ENCODE measurements at regions not wholly inside any gene's neighbourhood (a gene's known extent, or its start where the extent isn't known, plus 50 kb on each side); places are given as distances from the start of the nearest gene placed in this dataset.
"Not testable (repeated sequence)": the region's sequence is repeated elsewhere in the genome, so short reads cannot be mapped to it uniquely, and the experiment has no call there.

GRCh38 chr2:82986899-82987298, 1472.2 kb downstream of the SUCLG1 start:
- no peak overlapping the region for H3K4me3 ChIP-seq (ENCODE audit: low read depth, low read length)
- DNase-seq (ENCODE audit: low read depth, low spot score), result no peak
- in situ Hi-C loops (cut with HindIII; ENCODE audit: low sequenced_read_pairs), result no loop called here
- no peak for TF ChIP-seq CTCF (IDR thresholded peaks at IDR 0.05; ENCODE audit: low read depth, low read length)

DNA sequence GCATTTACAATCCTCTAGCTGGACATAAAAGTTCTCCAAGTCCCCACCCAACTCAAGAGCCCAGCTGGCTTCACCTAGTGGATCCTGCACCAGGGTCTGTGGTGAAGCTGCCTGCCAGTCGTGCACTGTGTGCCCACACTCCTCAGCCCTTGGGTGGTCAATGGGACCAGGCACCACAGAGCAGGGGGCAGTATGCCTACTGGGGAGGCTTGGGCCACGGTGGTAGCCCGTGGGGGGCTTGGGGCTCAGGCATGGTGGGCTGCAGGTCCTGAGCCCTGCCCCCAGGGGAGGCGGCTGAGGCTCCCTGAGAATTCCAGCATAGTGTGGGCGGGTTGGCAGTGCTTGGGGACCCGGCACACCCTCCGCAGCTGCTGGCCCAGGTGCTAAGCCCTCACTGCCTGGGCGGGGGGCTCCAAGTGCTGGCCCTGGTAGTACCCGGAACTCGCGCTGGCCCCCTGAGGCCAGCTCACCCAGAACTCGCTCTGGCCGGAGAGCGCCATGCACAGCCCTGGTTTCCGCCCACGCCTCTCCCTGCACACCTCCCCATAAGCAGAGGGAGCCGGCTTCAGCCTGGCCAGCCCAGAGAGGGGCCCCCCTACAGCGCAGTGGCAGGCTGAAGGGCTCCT, 1473.4 kb downstream of the SUCLG1 start:
- no peak overlapping the region for H3K4me3 ChIP-seq (ENCODE audit: low read depth, low read length)
- no peak for TF ChIP-seq CTCF (IDR thresholded peaks at IDR 0.05; ENCODE audit: low read depth, low read length)
- no peak for DNase-seq (ENCODE audit: low read depth, low spot score)
- in situ Hi-C loops (cut with HindIII; ENCODE audit: low sequenced_read_pairs), result no loop called here

GRCh38 chr2:82968358-82968757, 1490.7 kb downstream of the SUCLG1 start:
- DNase-seq (ENCODE audit: low read depth, low spot score), result no peak
- no peak for TF ChIP-seq CTCF (IDR thresholded peaks at IDR 0.05; ENCODE audit: low read depth, low read length)
- in situ Hi-C loops (cut with HindIII; ENCODE audit: low sequenced_read_pairs), result no loop called here
- H3K4me3 ChIP-seq (ENCODE audit: low read depth, low read length), result no peak overlapping the region

DNA sequence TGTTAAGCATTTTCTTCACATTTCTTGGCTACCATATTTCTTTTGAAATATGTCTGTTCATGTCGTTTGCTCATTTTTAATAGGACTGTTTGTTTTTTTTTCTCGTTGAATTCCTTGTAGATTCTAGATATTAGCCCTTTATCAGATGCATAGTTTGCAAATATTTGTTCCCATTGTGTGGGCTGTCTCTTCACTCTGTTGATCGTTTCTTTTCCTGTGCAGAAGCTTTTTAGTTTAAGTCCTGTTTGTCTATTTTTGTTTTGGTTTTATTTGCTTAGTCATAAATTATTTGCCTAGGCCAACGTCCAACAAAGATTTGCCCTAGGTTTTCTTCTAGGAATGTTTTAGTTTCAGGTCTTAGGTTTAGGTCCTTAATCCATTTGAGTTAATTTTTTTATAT, 1494.7 kb downstream of the SUCLG1 start:
- no peak for TF ChIP-seq CTCF (IDR thresholded peaks at IDR 0.05; ENCODE audit: low read depth, low read length)
- in situ Hi-C loops (cut with HindIII; ENCODE audit: low sequenced_read_pairs), result no loop called here
- no peak for DNase-seq (ENCODE audit: low read depth, low spot score)
- no peak overlapping the region for H3K4me3 ChIP-seq (ENCODE audit: low read depth, low read length)

DNA sequence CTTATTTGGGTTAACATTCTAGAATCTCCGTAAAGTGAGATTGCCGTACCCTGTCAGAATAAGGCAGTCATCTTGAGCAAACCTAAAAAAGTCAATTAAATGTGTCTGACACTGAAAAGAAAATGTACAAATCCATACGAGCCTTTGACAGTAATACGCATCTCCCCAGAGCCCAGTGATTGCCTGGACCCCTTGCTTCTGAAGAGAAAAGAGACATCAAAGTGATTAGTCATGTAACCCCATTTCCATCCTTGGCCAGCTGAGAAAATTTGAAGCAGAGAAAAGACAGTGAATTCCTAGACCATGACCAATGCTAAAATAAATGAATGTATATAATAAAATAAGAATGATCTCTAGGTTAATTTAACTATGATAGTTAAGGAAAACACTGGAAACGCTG, 1499.4 kb downstream of the SUCLG1 start:
- in situ Hi-C loops (cut with HindIII; ENCODE audit: low sequenced_read_pairs), result no loop called here
- H3K4me3 ChIP-seq (ENCODE audit: low read depth, low read length), result no peak overlapping the region
- peak; percentile 1 for DNase-seq (ENCODE audit: low read depth, low spot score)
- TF ChIP-seq CTCF (IDR thresholded peaks at IDR 0.05; ENCODE audit: low read depth, low read length), result no peak

GRCh38 chr2:82954868-82955267, 1504.2 kb downstream of the SUCLG1 start:
- no peak overlapping the region for H3K4me3 ChIP-seq (ENCODE audit: low read depth, low read length)
- no peak for TF ChIP-seq CTCF (IDR thresholded peaks at IDR 0.05; ENCODE audit: low read depth, low read length)
- in situ Hi-C loops (cut with HindIII; ENCODE audit: low sequenced_read_pairs), result no loop called here
- no peak for DNase-seq (ENCODE audit: low read depth, low spot score)

- H3K4me3 ChIP-seq (ENCODE audit: low read depth, low read length), result no peak overlapping the region
- in situ Hi-C loops (cut with HindIII; ENCODE audit: low sequenced_read_pairs), result no loop called here
- no peak for DNase-seq (ENCODE audit: low read depth, low spot score)
- no peak for TF ChIP-seq CTCF (IDR thresholded peaks at IDR 0.05; ENCODE audit: low read depth, low read length)
Measured at GRCh38 chr2:82939211-82939610, 1519.9 kb downstream of the SUCLG1 start.

GRCh38 chr2:82938321-82938845, 1520.7 kb downstream of the SUCLG1 start:
- in situ Hi-C loops (cut with HindIII; ENCODE audit: low sequenced_read_pairs); H3K4me3 ChIP-seq (ENCODE audit: low read depth, low read length); DNase-seq (ENCODE audit: low read depth, low spot score): not testable (repeated sequence)

Measured in astrocyte of the spinal cord (primary cell).